MCF 10A (cell line): ENCODE measurements at regions not wholly inside any gene's neighbourhood (a gene's known extent, or its start where the extent isn't known, plus 50 kb on each side); places are given as distances from the start of the nearest gene placed in this dataset.

Experiments used
- BruUV-seq: library from RNA; stranded (reverse); fragments of 400-500 nt; replicated peaks from 2 replicates; lab custom pipeline; 2021; lab: Mats Ljungman, UMichigan
- CTCF ChIA-PET: fragments of 300-600 bp; sonication (Branson Sonifier 250); formaldehyde crosslinking; extraction: SDS; loops from one replicate; lab custom pipeline; 2021; ENCODE audit warnings: antibody characterized with exemption, inconsistent platforms; lab: Yijun Ruan, JAX
- POLR2A ChIA-PET: fragments of 300-600, 350-650 bp; sonication (Branson Sonifier 250); formaldehyde crosslinking; extraction: SDS; loops from one replicate; lab custom pipeline; 2020; ENCODE audit warnings: antibody characterized with exemption, inconsistent platforms; lab: Yijun Ruan, JAX
- DNase-seq: peaks from one replicate; pipeline ENCODE4 v3.0.0-alpha.2; 2018; ENCODE audit not compliant: unreplicated experiment
- H3K27ac Mint-ChIP-seq: one replicate; pipeline ENCODE4 v1.8.0; 2022; ENCODE audit warnings: mild to moderate bottlenecking, low read depth, mixed read lengths; ENCODE audit not compliant: unreplicated experiment
- H3K27me3 Mint-ChIP-seq: one replicate; pipeline ENCODE4 v1.8.0; 2022; ENCODE audit warnings: mixed read lengths; ENCODE audit not compliant: insufficient read depth, unreplicated experiment
- H3K36me3 Mint-ChIP-seq: one replicate; pipeline ENCODE4 v1.8.0; 2022; ENCODE audit warnings: mild to moderate bottlenecking, moderate library complexity, mixed read lengths; ENCODE audit not compliant: insufficient read depth, unreplicated experiment
- H3K4me1 Mint-ChIP-seq: one replicate; pipeline ENCODE4 v1.8.0; 2022; ENCODE audit warnings: mixed read lengths; ENCODE audit not compliant: insufficient read depth, unreplicated experiment
- H3K4me3 Mint-ChIP-seq: one replicate; pipeline ENCODE4 v1.8.0; 2022; ENCODE audit warnings: mild to moderate bottlenecking, moderate library complexity, mixed read lengths; ENCODE audit not compliant: unreplicated experiment
- H3K9me3 Mint-ChIP-seq: one replicate; pipeline ENCODE4 v1.8.0; 2022; ENCODE audit warnings: mixed read lengths; ENCODE audit not compliant: unreplicated experiment
- intact Hi-C: fragments of 100-400 bp; cut with micrococcal nuclease; formaldehyde crosslinking; loops from 2 replicates; pipeline ENCODE4 v1.14.1; 2022
- TF ChIP-seq, protein P1 (sequence below): fragments of 200-600 bp; IDR thresholded peaks from one replicate; pipeline ENCODE4 v1.8.0; 2022; ENCODE audit warnings: antibody characterized with exemption, mild to moderate bottlenecking; ENCODE audit not compliant: unreplicated experiment

DNA sequence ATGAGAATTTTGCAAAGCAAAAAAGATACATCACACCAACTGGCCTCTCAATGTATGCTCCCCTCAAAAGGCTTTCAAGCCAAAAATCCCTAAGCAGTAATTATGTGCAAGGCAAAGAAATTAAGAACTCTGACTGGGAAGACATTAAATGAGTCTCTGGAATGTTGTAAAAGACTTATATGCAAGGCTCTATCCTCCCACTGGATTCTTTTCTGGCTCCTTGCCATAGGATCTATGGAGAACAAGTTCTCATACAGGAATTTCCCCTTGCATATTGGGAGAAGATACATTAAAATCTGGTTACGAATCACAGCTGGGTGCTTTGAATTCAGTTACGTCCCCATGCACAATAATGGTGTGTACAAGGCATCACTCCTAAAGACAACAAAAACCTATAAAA is 73.4 kb upstream of the ATL2 start:
- no peaks in the 10 kb centered on the region for H3K36me3 Mint-ChIP-seq
- CTCF ChIA-PET = interaction anchor here (0.7 to 7.1 kb wide), 2 partner anchors 67 to 75 kb away, joined by 3 to 41 read pairs; no protein-coding TSS in a partner anchor
- H3K4me1 Mint-ChIP-seq = peaks cover 21% of the 10 kb centered on the region
- BruUV-seq = no TSS peak
- H3K9me3 Mint-ChIP-seq = no peaks in the 10 kb centered on the region
- TF ChIP-seq, protein P1, sequence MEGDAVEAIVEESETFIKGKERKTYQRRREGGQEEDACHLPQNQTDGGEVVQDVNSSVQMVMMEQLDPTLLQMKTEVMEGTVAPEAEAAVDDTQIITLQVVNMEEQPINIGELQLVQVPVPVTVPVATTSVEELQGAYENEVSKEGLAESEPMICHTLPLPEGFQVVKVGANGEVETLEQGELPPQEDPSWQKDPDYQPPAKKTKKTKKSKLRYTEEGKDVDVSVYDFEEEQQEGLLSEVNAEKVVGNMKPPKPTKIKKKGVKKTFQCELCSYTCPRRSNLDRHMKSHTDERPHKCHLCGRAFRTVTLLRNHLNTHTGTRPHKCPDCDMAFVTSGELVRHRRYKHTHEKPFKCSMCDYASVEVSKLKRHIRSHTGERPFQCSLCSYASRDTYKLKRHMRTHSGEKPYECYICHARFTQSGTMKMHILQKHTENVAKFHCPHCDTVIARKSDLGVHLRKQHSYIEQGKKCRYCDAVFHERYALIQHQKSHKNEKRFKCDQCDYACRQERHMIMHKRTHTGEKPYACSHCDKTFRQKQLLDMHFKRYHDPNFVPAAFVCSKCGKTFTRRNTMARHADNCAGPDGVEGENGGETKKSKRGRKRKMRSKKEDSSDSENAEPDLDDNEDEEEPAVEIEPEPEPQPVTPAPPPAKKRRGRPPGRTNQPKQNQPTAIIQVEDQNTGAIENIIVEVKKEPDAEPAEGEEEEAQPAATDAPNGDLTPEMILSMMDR = no peak
- intact Hi-C loops = no loop called here
- H3K27me3 Mint-ChIP-seq = no peaks in the 10 kb centered on the region
- POLR2A ChIA-PET = interaction anchor here (1.2 to 7.0 kb wide), 4 partner anchors 12 to 73 kb away, joined by 4 to 151 read pairs (median 61); partner anchors contain the start of gene ATL2
- H3K4me3 Mint-ChIP-seq = no peak overlapping the region
- no peak for DNase-seq
- H3K27ac Mint-ChIP-seq = no peak overlapping the region

DNA sequence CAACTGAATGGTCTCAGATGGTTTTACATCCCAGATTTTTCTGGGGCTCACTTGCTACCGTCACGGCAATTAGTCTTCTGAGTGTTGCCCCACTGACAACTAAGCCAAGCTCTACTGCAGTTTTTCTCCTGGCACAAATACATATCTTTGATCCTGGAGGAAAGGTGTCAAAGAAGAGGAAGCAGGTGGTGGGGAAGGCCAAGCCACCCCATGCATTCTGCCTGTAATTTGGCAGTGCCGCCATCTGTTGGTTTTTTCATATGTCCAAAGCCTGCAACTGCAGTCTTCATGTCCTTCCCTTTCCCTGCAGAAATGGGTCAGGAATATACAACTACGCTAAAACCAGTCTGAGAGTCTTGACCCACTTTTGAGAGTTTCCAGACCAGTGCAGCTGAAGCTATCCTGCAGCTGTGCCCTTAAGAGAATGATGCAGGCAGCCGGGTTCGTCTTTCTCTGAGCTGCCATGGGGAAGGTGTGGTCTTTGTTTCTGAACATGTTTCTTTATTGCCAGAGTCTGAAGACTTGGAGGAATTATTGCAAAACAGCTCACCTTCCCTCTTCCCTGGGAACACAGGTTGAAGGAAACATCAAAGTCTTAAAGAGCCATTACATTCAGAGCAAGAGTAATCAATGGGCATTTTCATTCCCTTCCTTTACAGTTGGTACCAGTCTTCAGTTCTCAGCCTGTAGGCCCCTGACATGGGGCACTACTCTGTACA is 71.8 kb upstream of the ATL2 start:
- Mint-ChIP-seq H3K9me3 (no peaks in the 10 kb centered on the region), H3K4me3 (no peak overlapping the region), H3K27ac (peak overlapping the region; percentile 30), H3K36me3 (no peaks in the 10 kb centered on the region), H3K27me3 (no peaks in the 10 kb centered on the region), H3K4me1 (peaks cover 31% of the 10 kb centered on the region)
- intact Hi-C loops = loop anchor here (2.0 kb wide), 1 partner anchor 14 kb away; no protein-coding TSS in a partner anchor
- BruUV-seq = no TSS peak
- ChIA-PET CTCF (interaction anchor here (0.8 to 7.1 kb wide), 10 partner anchors 8 to 88 kb away, joined by 3 to 41 read pairs (median 5); no protein-coding TSS in a partner anchor), POLR2A (interaction anchor here (0.7 to 7.0 kb wide), 11 partner anchors 9 to 105 kb away, joined by 3 to 151 read pairs (median 7); partner anchors contain the start of gene ATL2)
- TF ChIP-seq, protein P1 = no peak
- DNase-seq = peak; percentile 54

DNA sequence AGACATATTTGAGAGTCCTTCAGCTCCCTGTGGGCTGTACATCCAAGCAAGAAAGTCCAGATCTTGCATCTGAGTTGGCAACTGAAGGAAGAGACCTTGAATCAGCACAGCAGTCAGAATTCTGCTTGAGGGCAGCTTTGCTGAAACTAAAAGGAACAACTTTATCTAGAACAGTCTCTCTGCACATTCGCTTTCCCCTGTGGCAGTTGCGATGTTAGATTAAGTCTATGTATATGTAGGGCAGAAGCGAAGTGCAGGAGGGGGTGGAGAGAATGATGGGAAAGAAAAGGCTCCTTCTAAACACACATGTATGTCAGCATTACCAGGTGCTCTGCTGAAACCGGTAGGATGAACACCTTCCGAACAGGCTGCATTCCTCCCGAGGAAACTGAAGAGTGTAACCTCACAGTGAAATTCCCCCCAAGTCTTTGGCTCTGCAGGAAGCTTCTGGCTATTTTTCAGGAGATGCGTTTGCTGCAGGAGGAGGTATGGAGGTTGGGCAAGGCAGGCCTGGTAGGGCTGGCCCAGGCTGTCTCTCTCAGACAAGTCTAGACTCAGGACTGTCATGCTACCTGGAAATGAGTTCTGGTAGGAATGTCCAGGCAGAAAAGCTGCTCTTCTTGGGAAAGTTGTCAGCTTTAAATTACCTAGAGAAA is 70.0 kb upstream of the ATL2 start:
- H3K36me3 Mint-ChIP-seq = peaks cover 6% of the 10 kb centered on the region
- no peaks in the 10 kb centered on the region for H3K27me3 Mint-ChIP-seq
- H3K9me3 Mint-ChIP-seq = no peaks in the 10 kb centered on the region
- DNase-seq = peak; percentile 49
- BruUV-seq = no TSS peak
- TF ChIP-seq, protein P1 = no peak
- H3K4me3 Mint-ChIP-seq = no peak overlapping the region
- intact Hi-C loops = no loop called here
- ChIA-PET CTCF (interaction anchor here (0.6 to 7.1 kb wide), 10 partner anchors 15 to 99 kb away, joined by 3 to 41 read pairs (median 6); no protein-coding TSS in a partner anchor), POLR2A (interaction anchor here (0.6 to 7.0 kb wide), 18 partner anchors 10 to 284 kb away, joined by 3 to 151 read pairs (median 6); partner anchors contain the start of gene ATL2)
- H3K4me1 Mint-ChIP-seq = peaks cover 44% of the 10 kb centered on the region
- H3K27ac Mint-ChIP-seq = no peak overlapping the region

DNA sequence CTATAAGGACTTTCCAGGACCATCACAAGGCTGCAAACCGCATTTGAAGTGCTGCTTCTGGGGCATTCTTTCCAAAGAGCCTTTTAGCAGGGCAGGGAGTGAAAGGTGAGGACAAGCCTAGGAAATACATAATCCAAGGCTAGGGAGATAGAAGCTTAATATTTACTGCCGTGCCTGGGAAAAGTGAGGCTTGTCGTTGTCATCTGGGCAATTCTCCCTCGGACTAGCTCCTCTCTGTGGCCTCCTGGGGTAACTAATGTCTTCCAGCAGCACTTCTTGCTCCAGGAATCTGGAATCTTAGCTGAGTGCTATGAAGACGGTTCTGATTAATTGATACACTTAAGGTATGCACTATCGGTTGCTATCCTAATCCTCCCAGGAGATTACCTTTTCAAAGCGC is 69.3 kb upstream of the ATL2 start:
- Mint-ChIP-seq H3K4me3 (no peak overlapping the region), H3K27ac (no peak overlapping the region), H3K27me3 (no peaks in the 10 kb centered on the region), H3K36me3 (peaks cover 6% of the 10 kb centered on the region), H3K4me1 (peaks cover 44% of the 10 kb centered on the region), H3K9me3 (no peaks in the 10 kb centered on the region)
- POLR2A ChIA-PET = interaction anchor here (0.6 to 7.0 kb wide), 13 partner anchors 9 to 75 kb away, joined by 3 to 151 read pairs (median 9); partner anchors contain the start of gene ATL2
- TF ChIP-seq, protein P1 = no peak
- BruUV-seq = no TSS peak
- no peak for DNase-seq
- intact Hi-C loops = no loop called here
- CTCF ChIA-PET = interaction anchor here (0.6 to 7.1 kb wide), 9 partner anchors 14 to 98 kb away, joined by 3 to 41 read pairs (median 6); no protein-coding TSS in a partner anchor
